SK-N-SH treated with all-trans-retinoic acid at 6 μM for 48 hours (cell line): ENCODE measurements at regions not wholly inside any gene's neighbourhood (a gene's known extent, or its start where the extent isn't known, plus 50 kb on each side); places are given as distances from the start of the nearest gene placed in this dataset.

Experiments
- ATAC-seq: fragments of 200-7000 bp; cut with Tn5 transposase; 3 replicates; pipeline ENCODE4 v1.9.1; 2020; ENCODE audit warnings: mild to moderate bottlenecking, moderate library complexity
- ARNTL ChIP-seq: fragments of 450-650 bp; formaldehyde crosslinking; IDR thresholded peaks from 2 replicates; pipeline ENCODE4 v1.5.0; 2020; ENCODE audit warnings: low read depth, mild to moderate bottlenecking, moderate library complexity, borderline replicate concordance
- BACH2 ChIP-seq: fragments of 250-450 bp; sonication (Bioruptor Pico); IDR thresholded peaks from 2 replicates; pipeline ENCODE4 v1.9.0; 2021; ENCODE audit warnings: mild to moderate bottlenecking, borderline replicate concordance
- CSDC2 ChIP-seq: fragments of 250-450 bp; sonication (Bioruptor Pico); IDR thresholded peaks from 2 replicates; pipeline ENCODE4 v1.5.0; 2020; ENCODE audit warnings: mild to moderate bottlenecking, moderate library complexity
- CSRNP3 ChIP-seq: fragments of 250-450 bp; sonication (Bioruptor Pico); IDR thresholded peaks from 2 replicates; pipeline ENCODE4 v1.5.1; 2021; ENCODE audit warnings: mild to moderate bottlenecking, moderate library complexity
- ESRRG ChIP-seq: fragments of 250-450 bp; sonication (Bioruptor Pico); IDR thresholded peaks from 2 replicates; pipeline ENCODE4 v1.6.1; 2021; ENCODE audit warnings: mild to moderate bottlenecking
- GLIS3 ChIP-seq: fragments of 250-450 bp; sonication (Bioruptor Pico); IDR thresholded peaks from 2 replicates; pipeline ENCODE4 v1.5.0; 2020; ENCODE audit warnings: mild to moderate bottlenecking, moderate library complexity
- ISL1 ChIP-seq: fragments of 250-450 bp; sonication (Bioruptor Pico); IDR thresholded peaks from 2 replicates; pipeline ENCODE4 v2.1.2; 2022; ENCODE audit warnings: mild to moderate bottlenecking, moderate library complexity
- OSR1 ChIP-seq: fragments of 250-450 bp; sonication (Bioruptor Pico); IDR thresholded peaks from 2 replicates; pipeline ENCODE4 v1.8.0; 2022; ENCODE audit warnings: moderate library complexity, mild to moderate bottlenecking, inconsistent platforms
- PPARA ChIP-seq: fragments of 250-450 bp; sonication (Bioruptor Pico); IDR thresholded peaks from 2 replicates; pipeline ENCODE4 v1.5.0; 2020; ENCODE audit warnings: mild to moderate bottlenecking, borderline replicate concordance
- RARB ChIP-seq: fragments of 250-450 bp; sonication (Bioruptor Pico); IDR thresholded peaks from 2 replicates; pipeline ENCODE4 v1.8.0; 2021; ENCODE audit warnings: mild to moderate bottlenecking, moderate library complexity
- SNAI2 ChIP-seq: fragments of 250-450 bp; sonication (Bioruptor Pico); IDR thresholded peaks from 2 replicates; pipeline ENCODE4 v1.5.0; 2020; ENCODE audit warnings: mild to moderate bottlenecking, moderate library complexity
- TCF4 ChIP-seq: fragments of 250-450 bp; sonication (Bioruptor Pico); IDR thresholded peaks from 2 replicates; pipeline ENCODE4 v1.8.0; 2021; ENCODE audit warnings: mild to moderate bottlenecking, moderate library complexity, borderline replicate concordance
- TOX ChIP-seq: fragments of 250-450 bp; sonication (Bioruptor Pico); IDR thresholded peaks from 2 replicates; pipeline ENCODE4 v1.8.0; 2021; ENCODE audit warnings: mild to moderate bottlenecking, moderate library complexity, borderline replicate concordance
- TSHZ2 ChIP-seq: fragments of 250-450 bp; sonication (Bioruptor Pico); IDR thresholded peaks from 2 replicates; pipeline ENCODE4 v1.5.0; 2020; ENCODE audit warnings: mild to moderate bottlenecking, moderate library complexity
- ZC3H10 ChIP-seq: fragments of 250-450 bp; sonication (Bioruptor Pico); IDR thresholded peaks from 2 replicates; pipeline ENCODE4 v1.5.1; 2021; ENCODE audit warnings: mild to moderate bottlenecking, moderate library complexity
- ZFP3 ChIP-seq: fragments of 250-450 bp; sonication (Bioruptor Pico); IDR thresholded peaks from 2 replicates; pipeline ENCODE4 v1.5.0; 2020; ENCODE audit warnings: mild to moderate bottlenecking, moderate library complexity
- ZFP30 ChIP-seq: fragments of 450-650 bp; formaldehyde crosslinking; IDR thresholded peaks from 2 replicates; pipeline ENCODE4 v1.5.0; 2022; ENCODE audit warnings: mild to moderate bottlenecking, moderate library complexity
- ZNF565 ChIP-seq: fragments of 450-650 bp; formaldehyde crosslinking; conservative IDR thresholded peaks from 2 replicates; pipeline ENCODE4 v1.5.0; 2020; ENCODE audit warnings: low read depth, mild to moderate bottlenecking, moderate library complexity
- ZNF70 ChIP-seq: fragments of 450-650 bp; formaldehyde crosslinking; IDR thresholded peaks from 2 replicates; pipeline ENCODE4 v1.5.0; 2020; ENCODE audit warnings: mild to moderate bottlenecking, moderate library complexity
- ZNF8 ChIP-seq: fragments of 450-650 bp; formaldehyde crosslinking; IDR thresholded peaks from 2 replicates; pipeline ENCODE4 v1.5.0; 2020; ENCODE audit warnings: mild to moderate bottlenecking, moderate library complexity
- TF ChIP-seq, protein P1 (sequence below): fragments of 250-450 bp; sonication (Bioruptor Pico); IDR thresholded peaks from 2 replicates; pipeline ENCODE4 v1.8.0; 2021; ENCODE audit warnings: low read depth, mild to moderate bottlenecking, moderate library complexity, borderline replicate concordance
- TF ChIP-seq, protein P2 (sequence below): fragments of 250-450 bp; sonication (Bioruptor Pico); IDR thresholded peaks from 2 replicates; pipeline ENCODE4 v1.5.1; 2020; ENCODE audit warnings: low read depth, mild to moderate bottlenecking, moderate library complexity

GRCh38 chr12:58656254-58657009, 263.9 kb downstream of the LRIG3 start:
- TF ChIP-seq RARB (CRISPR knock-in tag) = no peak
- TF ChIP-seq ISL1 (CRISPR knock-in tag) = no peak
- no peak for TF ChIP-seq ZFP3
- no peak for TF ChIP-seq PPARA
- TF ChIP-seq ZNF70 (CRISPR knock-in tag) = no peak
- TF ChIP-seq CSRNP3 = no peak
- TF ChIP-seq TOX (CRISPR knock-in tag) = no peak
- TF ChIP-seq CSDC2 (CRISPR knock-in tag) = no peak
- TF ChIP-seq ZC3H10 = no peak
- TF ChIP-seq SNAI2 (CRISPR knock-in tag) = no peak
- TF ChIP-seq, protein P1, sequence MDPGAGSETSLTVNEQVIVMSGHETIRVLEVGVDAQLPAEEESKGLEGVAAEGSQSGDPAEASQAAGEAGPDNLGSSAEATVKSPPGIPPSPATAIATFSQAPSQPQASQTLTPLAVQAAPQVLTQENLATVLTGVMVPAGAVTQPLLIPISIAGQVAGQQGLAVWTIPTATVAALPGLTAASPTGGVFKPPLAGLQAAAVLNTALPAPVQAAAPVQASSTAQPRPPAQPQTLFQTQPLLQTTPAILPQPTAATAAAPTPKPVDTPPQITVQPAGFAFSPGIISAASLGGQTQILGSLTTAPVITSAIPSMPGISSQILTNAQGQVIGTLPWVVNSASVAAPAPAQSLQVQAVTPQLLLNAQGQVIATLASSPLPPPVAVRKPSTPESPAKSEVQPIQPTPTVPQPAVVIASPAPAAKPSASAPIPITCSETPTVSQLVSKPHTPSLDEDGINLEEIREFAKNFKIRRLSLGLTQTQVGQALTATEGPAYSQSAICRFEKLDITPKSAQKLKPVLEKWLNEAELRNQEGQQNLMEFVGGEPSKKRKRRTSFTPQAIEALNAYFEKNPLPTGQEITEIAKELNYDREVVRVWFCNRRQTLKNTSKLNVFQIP (CRISPR knock-in tag) = no peak
- no peak for TF ChIP-seq BACH2
- no peak for TF ChIP-seq ARNTL
- ATAC-seq = no peak

DNA sequence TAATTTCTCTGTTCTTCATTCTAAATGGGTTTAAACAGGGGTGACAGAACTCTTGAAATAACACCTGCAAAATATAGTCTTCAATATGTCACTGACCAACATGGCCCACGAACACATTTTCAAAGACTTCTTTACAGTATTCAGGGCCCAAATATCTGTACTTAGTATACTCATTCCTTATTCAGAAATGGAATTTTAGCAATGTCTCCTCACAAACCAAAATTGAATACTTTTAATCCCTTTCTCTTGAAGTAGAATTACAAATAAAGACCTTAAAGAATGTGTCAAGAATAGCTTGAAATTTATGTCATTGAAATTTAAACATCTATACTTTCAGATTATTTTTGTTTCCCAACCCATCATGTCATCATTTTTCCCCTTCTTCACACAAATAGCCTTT, 263.1 kb downstream of the LRIG3 start:
- ATAC-seq = no peak
- no peak for TF ChIP-seq PPARA
- TF ChIP-seq TSHZ2 (CRISPR knock-in tag) = no peak
- no peak for TF ChIP-seq BACH2
- TF ChIP-seq ZNF70 (CRISPR knock-in tag) = no peak
- no peak for TF ChIP-seq CSRNP3
- no peak for TF ChIP-seq TOX (CRISPR knock-in tag)
- TF ChIP-seq, protein P2, sequence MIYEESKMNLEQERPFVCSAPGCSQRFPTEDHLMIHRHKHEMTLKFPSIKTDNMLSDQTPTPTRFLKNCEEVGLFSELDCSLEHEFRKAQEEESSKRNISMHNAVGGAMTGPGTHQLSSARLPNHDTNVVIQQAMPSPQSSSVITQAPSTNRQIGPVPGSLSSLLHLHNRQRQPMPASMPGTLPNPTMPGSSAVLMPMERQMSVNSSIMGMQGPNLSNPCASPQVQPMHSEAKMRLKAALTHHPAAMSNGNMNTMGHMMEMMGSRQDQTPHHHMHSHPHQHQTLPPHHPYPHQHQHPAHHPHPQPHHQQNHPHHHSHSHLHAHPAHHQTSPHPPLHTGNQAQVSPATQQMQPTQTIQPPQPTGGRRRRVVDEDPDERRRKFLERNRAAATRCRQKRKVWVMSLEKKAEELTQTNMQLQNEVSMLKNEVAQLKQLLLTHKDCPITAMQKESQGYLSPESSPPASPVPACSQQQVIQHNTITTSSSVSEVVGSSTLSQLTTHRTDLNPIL = no peak
- TF ChIP-seq ESRRG (CRISPR knock-in tag) = no peak
- TF ChIP-seq OSR1 (CRISPR knock-in tag) = no peak
- no peak for TF ChIP-seq TCF4 (CRISPR knock-in tag)
- TF ChIP-seq GLIS3 (CRISPR knock-in tag) = no peak
- TF ChIP-seq RARB (CRISPR knock-in tag) = no peak
- no peak for TF ChIP-seq ZFP30
- no peak for TF ChIP-seq ZNF565 (CRISPR knock-in tag)
- no peak for TF ChIP-seq ZC3H10

GRCh38 chr12:58665375-58665774, 254.9 kb downstream of the LRIG3 start:
- TF ChIP-seq, protein P2 = no peak
- TF ChIP-seq RARB (CRISPR knock-in tag) (no peak), ZNF70 (CRISPR knock-in tag) (no peak), TOX (CRISPR knock-in tag) (no peak), ZFP30 (no peak), ESRRG (CRISPR knock-in tag) (no peak), CSDC2 (CRISPR knock-in tag) (no peak), SNAI2 (CRISPR knock-in tag) (no peak), OSR1 (CRISPR knock-in tag) (no peak), ARNTL (no peak), GLIS3 (CRISPR knock-in tag) (no peak), BACH2 (no peak), ZNF565 (CRISPR knock-in tag) (no peak), TCF4 (CRISPR knock-in tag) (no peak), ZFP3 (no peak), ZNF8 (CRISPR knock-in tag) (no peak)
- TF ChIP-seq, protein P1 (CRISPR knock-in tag) = no peak
- no peak for ATAC-seq
